ENCODE measurements at regions not wholly inside any gene's neighbourhood (a gene's known extent, or its start where the extent isn't known, plus 50 kb on each side); places are given as distances from the start of the nearest gene placed in this dataset.

GRCh38 chr1:238196516-238196915 lies 305.8 kb upstream of the ZP4 start:
- TF ChIP-seq CTCF (IDR thresholded peaks at IDR 0.05) (no peak), POLR2A (IDR thresholded peaks at IDR 0.05) (no peak), POLR2AphosphoS5 (IDR thresholded peaks at IDR 0.05) (no peak)
